H1 (cell line): ENCODE measurements at regions not wholly inside any gene's neighbourhood (a gene's known extent, or its start where the extent isn't known, plus 50 kb on each side); places are given as distances from the start of the nearest gene placed in this dataset.

Experiments used
- TF ChIP-seq, protein P1 (sequence below): IDR thresholded peaks from 2 replicates; pipeline ENCODE4 v1.6.1; 2011; ENCODE audit warnings: low read length, improper control_type of control experiment

DNA sequence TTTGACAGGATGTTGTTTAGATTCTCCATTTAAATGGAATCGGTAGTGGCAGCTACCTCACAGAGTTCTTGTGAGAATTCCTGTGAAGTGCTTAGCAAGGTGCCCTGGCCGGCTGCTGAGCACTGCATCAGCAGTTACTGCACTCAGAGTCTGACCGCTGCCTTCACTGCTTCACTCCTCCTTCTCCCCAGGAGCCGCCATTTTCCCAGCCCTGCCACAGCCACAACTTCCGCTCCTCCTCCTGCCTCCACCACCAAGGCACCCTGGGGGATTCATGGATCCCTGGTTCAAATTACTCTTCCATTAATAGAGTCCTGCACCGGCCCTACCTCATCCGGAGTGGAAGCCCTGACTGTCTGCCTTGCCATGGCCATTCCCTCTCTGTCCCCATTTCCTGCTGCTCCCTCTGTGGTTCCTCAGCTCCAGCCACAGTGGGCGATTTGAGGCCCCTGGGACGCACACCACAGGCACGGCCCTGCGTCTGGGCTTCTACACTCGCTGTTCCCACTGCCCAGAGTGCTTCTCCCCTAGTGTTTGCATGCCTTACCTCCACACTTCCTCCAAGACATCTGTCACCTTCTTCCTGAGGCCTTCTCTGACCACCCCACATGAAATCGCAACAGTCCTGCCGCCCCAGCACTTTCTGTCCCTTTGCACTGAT lies 210.3 kb downstream of the IPO8 start (continued):
- TF ChIP-seq, protein P1, sequence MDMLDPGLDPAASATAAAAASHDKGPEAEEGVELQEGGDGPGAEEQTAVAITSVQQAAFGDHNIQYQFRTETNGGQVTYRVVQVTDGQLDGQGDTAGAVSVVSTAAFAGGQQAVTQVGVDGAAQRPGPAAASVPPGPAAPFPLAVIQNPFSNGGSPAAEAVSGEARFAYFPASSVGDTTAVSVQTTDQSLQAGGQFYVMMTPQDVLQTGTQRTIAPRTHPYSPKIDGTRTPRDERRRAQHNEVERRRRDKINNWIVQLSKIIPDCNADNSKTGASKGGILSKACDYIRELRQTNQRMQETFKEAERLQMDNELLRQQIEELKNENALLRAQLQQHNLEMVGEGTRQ: no peak
